T-cell (primary cell): ENCODE measurements at regions not wholly inside any gene's neighbourhood (a gene's known extent, or its start where the extent isn't known, plus 50 kb on each side); places are given as distances from the start of the nearest gene placed in this dataset.
"Not testable (repeated sequence)": the region's sequence is repeated elsewhere in the genome, so short reads cannot be mapped to it uniquely, and the experiment has no call there.

Experiments
- ATAC-seq, 4 experiments: fragments of 200-7000 bp in 3 of 4; fragments of 150-1000 bp in 1 of 4; cut with Tn5 transposase; replicated peaks in 1 of 4; 1 replicate in 3 of 4; 2 replicates in 1 of 4; pipeline ENCODE4 v1.10.0; 2021; ENCODE audit warnings: moderate library complexity in 3 of 4, mild to moderate bottlenecking in 2 of 4, moderate number of reproducible peaks in 1 of 4
- CTCF ChIA-PET, 2 donors: fragments of 300-600 bp; sonication (Branson Sonifier 250); formaldehyde crosslinking; loops; one replicate each; lab custom pipeline; 2022; ENCODE audit warnings: antibody characterized with exemption in 2 of 2; lab: Charles Lee
- POLR2A ChIA-PET, 2 donors: fragments of 300-600 bp; sonication (Branson Sonifier 250); formaldehyde crosslinking; loops; one replicate each; lab custom pipeline; 2022; ENCODE audit warnings: antibody characterized with exemption in 2 of 2; lab: Charles Lee
- DNase-seq, 35 experiments: peaks; one replicate each; pipeline versions ENCODE4 v3.0.0 to v3.0.0-alpha.2; 2013 to 2023
- H3K27ac ChIP-seq: one replicate; pipeline ENCODE4 v1.5.1; 2013; ENCODE audit warnings: low read length
- H3K27me3 ChIP-seq, 2 experiments: replicated peaks in 1 of 2; 1 replicate in 1 of 2; 2 replicates in 1 of 2; pipeline versions ENCODE4 v1.6.1 to v1.7.0; 2013; ENCODE audit warnings: low read length in 1 of 2, mixed read lengths in 1 of 2; ENCODE audit not compliant: control insufficient read depth in 2 of 2, insufficient read depth in 2 of 2; ENCODE audit errors: extremely low read depth in 1 of 2
- H3K36me3 ChIP-seq, 2 donors: 1 replicate in 1 of 2; 2 replicates in 1 of 2; pipeline versions ENCODE4 v1.6.1 to v1.7.0; 2013; ENCODE audit warnings: low read length in 1 of 2; ENCODE audit not compliant: control insufficient read depth in 2 of 2, insufficient read depth in 1 of 2; ENCODE audit errors: extremely low read depth in 1 of 2
- H3K4me1 ChIP-seq, 2 experiments: 1 replicate in 1 of 2; 2 replicates in 1 of 2; pipeline versions ENCODE4 v1.6.1 to v1.7.0; 2013; ENCODE audit warnings: low read length in 2 of 2, mixed read lengths in 1 of 2; ENCODE audit not compliant: insufficient read depth in 2 of 2, control insufficient read depth in 1 of 2; ENCODE audit errors: extremely low read depth in 1 of 2
- H3K4me3 ChIP-seq, 2 donors: 1 replicate in 1 of 2; 2 replicates in 1 of 2; pipeline versions ENCODE4 v1.5.1 to v1.7.0; 2013; ENCODE audit warnings: mild to moderate bottlenecking in 2 of 2, low read length in 1 of 2, moderate library complexity in 1 of 2; ENCODE audit not compliant: control insufficient read depth in 1 of 2; ENCODE audit errors: extremely low read depth in 1 of 2
- H3K9me3 ChIP-seq: 2 replicates; pipeline ENCODE4 v1.7.0; 2013
- H3K27ac Mint-ChIP-seq, 2 donors: one replicate each; pipeline ENCODE4 v1.8.0; 2020 to 2021; ENCODE audit warnings: mild to moderate bottlenecking in 2 of 2, mixed read lengths in 2 of 2
- H3K27me3 Mint-ChIP-seq, 2 donors: one replicate each; pipeline ENCODE4 v1.8.0; 2021 to 2022; ENCODE audit warnings: mixed read lengths in 2 of 2
- H3K36me3 Mint-ChIP-seq: one replicate; pipeline ENCODE4 v1.8.0; 2021; ENCODE audit warnings: mixed read lengths
- H3K4me1 Mint-ChIP-seq, 3 donors: one replicate each; pipeline ENCODE4 v1.8.0; 2020 to 2022; ENCODE audit warnings: mixed read lengths in 3 of 3, mild to moderate bottlenecking in 1 of 3
- H3K4me3 Mint-ChIP-seq, 3 donors: one replicate each; pipeline ENCODE4 v1.8.0; 2020 to 2022; ENCODE audit warnings: mild to moderate bottlenecking in 3 of 3, mixed read lengths in 3 of 3, moderate library complexity in 3 of 3
- H3K9me3 Mint-ChIP-seq, 3 donors: one replicate each; pipeline ENCODE4 v1.8.0; 2020 to 2022; ENCODE audit warnings: mixed read lengths in 3 of 3
- WGBS: methylation state at CpG from one replicate; pipeline ENCODE4 v1.1.5; 2013; ENCODE audit warnings: missing lambda C conversion rate; ENCODE audit not compliant: insufficient coverage; 5-methylcytosine and 5-hydroxymethylcytosine counted together

- H3K27me3 ChIP-seq = peaks cover 0 to 20% of the 10 kb centered on the region in 2 experiments
- H3K9me3 ChIP-seq = no peaks in the 10 kb centered on the region
- ATAC-seq = no peak
- Mint-ChIP-seq H3K4me3 (no peak overlapping the region), H3K36me3 (no peaks in the 10 kb centered on the region), H3K27me3 (peaks cover 2 to 17% of the 10 kb centered on the region in 2 donors), H3K27ac (no peak overlapping the region), H3K4me1 (no peaks in the 10 kb centered on the region), H3K9me3 (peaks cover 5 to 6% (median 6%) of the 10 kb centered on the region in 3 donors)
- H3K27ac ChIP-seq = no peak overlapping the region
- ChIA-PET CTCF (interaction anchor here in 1 of 2 donors (0.6 kb wide), 1 partner anchor 378 kb away, joined by 3 read pairs; no protein-coding TSS in a partner anchor), POLR2A (interaction anchor here in 1 of 2 donors (0.6 kb wide), 1 partner anchor 170 kb away, joined by 4 read pairs; no protein-coding TSS in a partner anchor)
- no peaks in the 10 kb centered on the region for H3K36me3 ChIP-seq
- no peaks in the 10 kb centered on the region for H3K4me1 ChIP-seq
- no peak for DNase-seq
- H3K4me3 ChIP-seq = no peak overlapping the region
- WGBS = 73% methylated on average over 3 of the region's 5 CpGs
Measured at GRCh38 chr16:17747081-17747756, 276.5 kb upstream of the XYLT1 start.

GRCh38 chr16:17744921-17745572 lies 274.3 kb upstream of the XYLT1 start:
- peaks cover 2 to 23% of the 10 kb centered on the region in 2 donors for H3K27me3 Mint-ChIP-seq
- CTCF ChIA-PET = no interaction called here
- H3K27me3 ChIP-seq = peaks cover 0 to 25% of the 10 kb centered on the region in 2 experiments
- H3K36me3 Mint-ChIP-seq = no peaks in the 10 kb centered on the region
- POLR2A ChIA-PET = no interaction called here
- H3K4me1 Mint-ChIP-seq = no peaks in the 10 kb centered on the region
- no peak for DNase-seq
- H3K4me3 ChIP-seq = no peak overlapping the region
- ATAC-seq = no peak
- H3K27ac Mint-ChIP-seq = no peak overlapping the region
- H3K4me1 ChIP-seq = no peaks in the 10 kb centered on the region
- no peaks in the 10 kb centered on the region for H3K36me3 ChIP-seq
- peaks cover 5 to 6% (median 6%) of the 10 kb centered on the region in 3 donors for H3K9me3 Mint-ChIP-seq
- WGBS = 20% methylated on average over 2 of the region's 15 CpGs
- H3K9me3 ChIP-seq = no peaks in the 10 kb centered on the region
- H3K4me3 Mint-ChIP-seq = no peak overlapping the region
- H3K27ac ChIP-seq = no peak overlapping the region

GRCh38 chr16:17743578-17743977 lies 272.8 kb upstream of the XYLT1 start:
- peaks cover 0 to 25% of the 10 kb centered on the region in 2 experiments for H3K27me3 ChIP-seq
- no peak for ATAC-seq
- Mint-ChIP-seq H3K27ac (no peak overlapping the region), H3K4me1 (no peaks in the 10 kb centered on the region), H3K4me3 (no peak overlapping the region), H3K9me3 (no peaks in the 10 kb centered on the region), H3K27me3 (peaks cover 2 to 18% of the 10 kb centered on the region in 2 donors), H3K36me3 (no peaks in the 10 kb centered on the region)
- no peak for DNase-seq
- no peaks in the 10 kb centered on the region for H3K4me1 ChIP-seq
- no peak overlapping the region for H3K4me3 ChIP-seq
- H3K9me3 ChIP-seq = no peaks in the 10 kb centered on the region
- H3K27ac ChIP-seq = no peak overlapping the region
- H3K36me3 ChIP-seq = no peaks in the 10 kb centered on the region
- no CpG with 5 or more reads among the region's 4 CpGs for WGBS
- ChIA-PET POLR2A (no interaction called here), CTCF (no interaction called here)

DNA sequence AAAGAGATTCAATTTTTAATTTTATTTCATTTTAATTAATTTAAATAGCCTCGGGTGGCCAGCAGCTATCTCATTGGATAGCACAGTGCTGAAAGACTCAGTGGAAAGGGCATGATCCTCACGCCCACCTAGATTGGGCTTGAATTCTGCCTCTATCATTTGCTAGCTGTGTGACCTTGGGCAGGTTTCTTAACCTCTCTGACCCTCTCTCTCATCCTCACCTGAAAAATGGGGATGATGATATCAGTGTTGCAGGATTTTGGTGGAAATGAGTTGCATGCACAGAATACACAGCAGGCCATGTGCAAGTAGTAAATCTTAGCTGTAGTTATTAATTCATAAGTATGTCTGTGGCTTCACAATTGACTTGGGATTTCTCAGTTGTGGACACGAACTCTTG lies 272.4 kb upstream of the XYLT1 start:
- no peaks in the 10 kb centered on the region for H3K4me1 ChIP-seq
- 52% methylated on average over 3 of the region's 3 CpGs for WGBS
- no peak overlapping the region for H3K4me3 Mint-ChIP-seq
- ATAC-seq = no peak
- no peaks in the 10 kb centered on the region for H3K4me1 Mint-ChIP-seq
- H3K27me3 Mint-ChIP-seq = peaks cover 2 to 18% of the 10 kb centered on the region in 2 donors
- no peaks in the 10 kb centered on the region for H3K9me3 ChIP-seq
- H3K4me3 ChIP-seq = no peak overlapping the region
- H3K27ac Mint-ChIP-seq = no peak overlapping the region
- H3K9me3 Mint-ChIP-seq = no peaks in the 10 kb centered on the region
- POLR2A ChIA-PET = no interaction called here
- no peak overlapping the region for H3K27ac ChIP-seq
- no peak for DNase-seq
- H3K27me3 ChIP-seq = peaks cover 0 to 25% of the 10 kb centered on the region in 2 experiments
- no peaks in the 10 kb centered on the region for H3K36me3 Mint-ChIP-seq
- no peaks in the 10 kb centered on the region for H3K36me3 ChIP-seq
- CTCF ChIA-PET = no interaction called here

DNA sequence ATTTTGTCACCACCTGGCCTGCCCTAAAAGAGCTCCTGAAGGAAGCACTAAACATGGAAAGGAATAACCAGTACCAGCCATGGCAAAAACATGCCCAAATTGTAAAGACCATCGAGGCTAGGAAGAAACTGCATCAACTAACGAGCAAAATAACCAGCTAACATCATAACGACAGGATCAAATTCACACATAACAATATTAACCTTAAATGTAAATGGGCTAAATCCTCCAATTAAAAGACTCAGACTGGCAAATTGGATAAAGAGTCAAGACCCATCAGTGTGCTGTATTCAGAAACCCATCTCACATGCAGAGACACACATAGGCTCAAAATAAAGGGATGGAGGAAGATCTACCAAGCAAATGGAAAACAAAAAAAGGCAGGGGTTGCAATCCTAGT lies 264.3 kb upstream of the XYLT1 start:
- H3K4me1 ChIP-seq, H3K27me3 ChIP-seq, H3K4me3 ChIP-seq, H3K27ac Mint-ChIP-seq, H3K36me3 Mint-ChIP-seq, H3K27ac ChIP-seq, POLR2A ChIA-PET, H3K27me3 Mint-ChIP-seq, DNase-seq, H3K4me3 Mint-ChIP-seq, H3K4me1 Mint-ChIP-seq, CTCF ChIA-PET, H3K9me3 ChIP-seq, ATAC-seq, H3K36me3 ChIP-seq: not testable (repeated sequence)
- H3K9me3 Mint-ChIP-seq = peaks cover 2 to 20% (median 15%) of the 10 kb centered on the region in 3 donors
- 17% methylated on average over 1 of the region's 3 CpGs for WGBS

- DNase-seq (no peak), ATAC-seq (no peak)
- H3K9me3 ChIP-seq = no peaks in the 10 kb centered on the region
- Mint-ChIP-seq H3K4me1 (no peaks in the 10 kb centered on the region), H3K4me3 (no peak overlapping the region), H3K9me3 (peaks cover 2 to 12% (median 4%) of the 10 kb centered on the region in 3 donors), H3K36me3 (peaks cover 3% of the 10 kb centered on the region), H3K27me3 (peaks cover 13 to 15% of the 10 kb centered on the region in 2 donors), H3K27ac (no peak overlapping the region)
- WGBS = 93% methylated on average over 3 of the region's 3 CpGs
- no peaks in the 10 kb centered on the region for H3K36me3 ChIP-seq
- POLR2A ChIA-PET = no interaction called here
- H3K4me1 ChIP-seq = no peaks in the 10 kb centered on the region
- no peak overlapping the region for H3K27ac ChIP-seq
- no peak overlapping the region for H3K4me3 ChIP-seq
- H3K27me3 ChIP-seq = peaks cover 0 to 7% of the 10 kb centered on the region in 2 experiments
- CTCF ChIA-PET = no interaction called here
Measured at GRCh38 chr16:17729820-17730219, 259.1 kb upstream of the XYLT1 start.
